ENCODE measurements at regions not wholly inside any gene's neighbourhood (a gene's known extent, or its start where the extent isn't known, plus 50 kb on each side); places are given as distances from the start of the nearest gene placed in this dataset.

DNA sequence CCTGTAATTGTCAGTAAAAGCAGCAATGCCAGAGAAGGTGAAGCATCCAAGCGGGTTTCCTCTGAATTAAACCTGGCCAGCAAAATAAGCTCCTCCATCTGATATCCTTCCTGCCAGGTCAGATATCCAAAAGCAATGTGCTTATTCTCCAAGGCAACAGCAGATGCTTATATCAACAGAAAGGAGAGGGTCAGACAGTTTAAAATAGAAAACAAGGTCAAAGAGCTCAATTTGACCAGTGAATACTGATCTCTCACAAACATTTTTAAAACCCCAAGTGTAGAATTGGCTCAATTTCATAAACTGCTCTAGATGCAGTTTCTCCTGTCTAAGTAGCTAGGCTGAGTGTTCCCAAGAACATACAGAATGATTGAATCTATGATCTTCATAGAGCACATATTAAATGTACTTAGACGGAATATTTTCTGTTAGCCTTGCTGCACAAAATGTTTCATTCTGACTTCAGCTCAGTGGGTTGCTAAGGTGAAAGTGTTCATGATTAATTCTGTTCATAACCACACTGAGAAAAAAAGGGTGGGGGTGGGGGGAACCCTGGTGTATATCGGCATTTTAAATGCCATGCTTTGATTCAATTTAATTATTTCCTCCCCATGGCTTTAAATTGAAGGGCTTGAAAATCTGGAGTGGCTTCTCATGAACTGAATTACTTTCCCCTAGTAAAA, 174.2 kb upstream of the ARHGAP20 start:
- Histone ChIP-seq H3K9me3 (ENCODE audit: control insufficient read depth, insufficient read depth, low read depth, low read length) (no peaks in the 10 kb centered on the region), H3K4me1 (ENCODE audit: control insufficient read depth, insufficient read depth, low read length) (no peaks in the 10 kb centered on the region), H3K27ac (ENCODE audit: extremely low read depth, low read depth, low read length) (no peak overlapping the region), H3K36me3 (ENCODE audit: control insufficient read depth in 2 of 2, insufficient read depth in 1 of 2, low read length in 2 of 2) (no peaks in the 10 kb centered on the region), H3K4me3 (ENCODE audit: low read depth, low read length) (no peak overlapping the region)
- TF ChIP-seq MZF1 (tag by site-specific recombination; IDR thresholded peaks at IDR 0.05; ENCODE audit: borderline replicate concordance) = no peak
- POLR2A ChIA-PET = no interaction called here
- CTCF ChIA-PET = interaction anchor here (0.6 kb wide), 1 partner anchor 49 kb away, joined by 3 read pairs; no protein-coding TSS in a partner anchor

DNA sequence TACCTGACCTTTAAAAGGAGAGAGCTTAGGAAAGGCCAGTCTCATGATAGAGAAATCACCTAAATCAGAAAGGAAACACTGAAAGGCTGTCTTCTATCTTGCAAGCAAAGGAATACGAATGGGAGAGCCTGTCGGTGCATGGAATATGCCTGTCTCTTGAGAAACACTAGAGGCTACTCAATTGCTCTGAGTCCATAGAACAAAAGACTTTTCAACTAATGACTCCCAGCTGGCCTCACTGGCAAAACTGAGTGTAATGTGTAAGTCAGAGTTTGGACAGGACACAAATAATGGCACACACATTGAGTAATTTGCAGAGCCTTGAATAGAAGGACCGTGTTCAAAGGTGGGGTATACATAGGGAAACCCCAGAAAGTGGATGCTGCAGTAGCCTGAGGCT, 171.0 kb upstream of the ARHGAP20 start:
- CTCF ChIA-PET = no interaction called here

GRCh38 chr11:110878513-110878912, 166.3 kb upstream of the ARHGAP20 start:
- ChIA-PET POLR2A (no interaction called here), CTCF (no interaction called here)
- no peaks in the 10 kb centered on the region for H3K36me3 ChIP-seq (ENCODE audit: control insufficient read depth in 2 of 2, insufficient read depth in 1 of 2, low read length in 2 of 2)
- H3K4me3 ChIP-seq (ENCODE audit: low read depth, low read length) = no peak overlapping the region
- H3K4me1 ChIP-seq (ENCODE audit: control insufficient read depth, insufficient read depth, low read length) = no peaks in the 10 kb centered on the region
- H3K27ac ChIP-seq (ENCODE audit: extremely low read depth, low read depth, low read length) = no peak overlapping the region
- no peaks in the 10 kb centered on the region for H3K9me3 ChIP-seq (ENCODE audit: control insufficient read depth, insufficient read depth, low read depth, low read length)
- no peak for TF ChIP-seq ZNF404 (tag by site-specific recombination; IDR thresholded peaks at IDR 0.05)
- no peak for TF ChIP-seq ZNF76 (tag by site-specific recombination; IDR thresholded peaks at IDR 0.05; ENCODE audit: borderline replicate concordance, low read depth)
- no peak for TF ChIP-seq ZNF211 (tag by site-specific recombination; IDR thresholded peaks at IDR 0.05; ENCODE audit: low read depth)
- no peak for TF ChIP-seq ZNF324 (tag by site-specific recombination; IDR thresholded peaks at IDR 0.05)
- TF ChIP-seq ZSCAN23 (tag by site-specific recombination; IDR thresholded peaks at IDR 0.05) = no peak
- TF ChIP-seq OVOL3 (tag by site-specific recombination; IDR thresholded peaks at IDR 0.05) = no peak
- no peak for TF ChIP-seq SCRT2 (tag by site-specific recombination; IDR thresholded peaks at IDR 0.05)
- TF ChIP-seq SCRT1 (tag by site-specific recombination; IDR thresholded peaks at IDR 0.05; ENCODE audit: borderline replicate concordance) = no peak
- TF ChIP-seq ZFP69B (tag by site-specific recombination; IDR thresholded peaks at IDR 0.05) = no peak
- no peak for TF ChIP-seq SP2 (tag by site-specific recombination; IDR thresholded peaks at IDR 0.05)
- TF ChIP-seq ZNF624 (tag by site-specific recombination; IDR thresholded peaks at IDR 0.05) = no peak
- no peak for TF ChIP-seq ZNF10 (tag by site-specific recombination; IDR thresholded peaks at IDR 0.05)
- no peak for TF ChIP-seq ZNF202 (tag by site-specific recombination; IDR thresholded peaks at IDR 0.05; ENCODE audit: borderline replicate concordance)
- TF ChIP-seq ZNF792 (tag by site-specific recombination; IDR thresholded peaks at IDR 0.05) = no peak
- TF ChIP-seq, protein P1, sequence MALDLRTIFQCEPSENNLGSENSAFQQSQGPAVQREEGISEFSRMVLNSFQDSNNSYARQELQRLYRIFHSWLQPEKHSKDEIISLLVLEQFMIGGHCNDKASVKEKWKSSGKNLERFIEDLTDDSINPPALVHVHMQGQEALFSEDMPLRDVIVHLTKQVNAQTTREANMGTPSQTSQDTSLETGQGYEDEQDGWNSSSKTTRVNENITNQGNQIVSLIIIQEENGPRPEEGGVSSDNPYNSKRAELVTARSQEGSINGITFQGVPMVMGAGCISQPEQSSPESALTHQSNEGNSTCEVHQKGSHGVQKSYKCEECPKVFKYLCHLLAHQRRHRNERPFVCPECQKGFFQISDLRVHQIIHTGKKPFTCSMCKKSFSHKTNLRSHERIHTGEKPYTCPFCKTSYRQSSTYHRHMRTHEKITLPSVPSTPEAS (tag by site-specific recombination; IDR thresholded peaks at IDR 0.05) = no peak
- TF ChIP-seq BCL6B (tag by site-specific recombination; IDR thresholded peaks at IDR 0.05) = no peak
- no peak for TF ChIP-seq ZNF558 (tag by site-specific recombination; IDR thresholded peaks at IDR 0.05)
- no peak for TF ChIP-seq ZNF791 (tag by site-specific recombination; IDR thresholded peaks at IDR 0.05)

More for the DNA sequence above, 171.0 kb upstream of the ARHGAP20 start:
- Histone ChIP-seq H3K4me3 (ENCODE audit: low read depth, low read length) (no peak overlapping the region), H3K9me3 (ENCODE audit: control insufficient read depth, insufficient read depth, low read depth, low read length) (no peaks in the 10 kb centered on the region), H3K27ac (ENCODE audit: extremely low read depth, low read depth, low read length) (no peak overlapping the region), H3K4me1 (ENCODE audit: control insufficient read depth, insufficient read depth, low read length) (no peaks in the 10 kb centered on the region), H3K36me3 (ENCODE audit: control insufficient read depth in 2 of 2, insufficient read depth in 1 of 2, low read length in 2 of 2) (no peaks in the 10 kb centered on the region)
- TF ChIP-seq SCRT2 (tag by site-specific recombination; IDR thresholded peaks at IDR 0.05) = no peak
- TF ChIP-seq, protein P2, sequence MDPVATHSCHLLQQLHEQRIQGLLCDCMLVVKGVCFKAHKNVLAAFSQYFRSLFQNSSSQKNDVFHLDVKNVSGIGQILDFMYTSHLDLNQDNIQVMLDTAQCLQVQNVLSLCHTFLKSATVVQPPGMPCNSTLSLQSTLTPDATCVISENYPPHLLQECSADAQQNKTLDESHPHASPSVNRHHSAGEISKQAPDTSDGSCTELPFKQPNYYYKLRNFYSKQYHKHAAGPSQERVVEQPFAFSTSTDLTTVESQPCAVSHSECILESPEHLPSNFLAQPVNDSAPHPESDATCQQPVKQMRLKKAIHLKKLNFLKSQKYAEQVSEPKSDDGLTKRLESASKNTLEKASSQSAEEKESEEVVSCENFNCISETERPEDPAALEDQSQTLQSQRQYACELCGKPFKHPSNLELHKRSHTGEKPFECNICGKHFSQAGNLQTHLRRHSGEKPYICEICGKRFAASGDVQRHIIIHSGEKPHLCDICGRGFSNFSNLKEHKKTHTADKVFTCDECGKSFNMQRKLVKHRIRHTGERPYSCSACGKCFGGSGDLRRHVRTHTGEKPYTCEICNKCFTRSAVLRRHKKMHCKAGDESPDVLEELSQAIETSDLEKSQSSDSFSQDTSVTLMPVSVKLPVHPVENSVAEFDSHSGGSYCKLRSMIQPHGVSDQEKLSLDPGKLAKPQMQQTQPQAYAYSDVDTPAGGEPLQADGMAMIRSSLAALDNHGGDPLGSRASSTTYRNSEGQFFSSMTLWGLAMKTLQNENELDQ (tag by site-specific recombination; IDR thresholded peaks at IDR 0.05; ENCODE audit: low read depth) = no peak
- no peak for TF ChIP-seq BCL11B (tag by site-specific recombination; IDR thresholded peaks at IDR 0.05; ENCODE audit: low read depth)
- no peak for TF ChIP-seq ZBTB21 (tag by site-specific recombination; IDR thresholded peaks at IDR 0.05)
- TF ChIP-seq, protein P3, sequence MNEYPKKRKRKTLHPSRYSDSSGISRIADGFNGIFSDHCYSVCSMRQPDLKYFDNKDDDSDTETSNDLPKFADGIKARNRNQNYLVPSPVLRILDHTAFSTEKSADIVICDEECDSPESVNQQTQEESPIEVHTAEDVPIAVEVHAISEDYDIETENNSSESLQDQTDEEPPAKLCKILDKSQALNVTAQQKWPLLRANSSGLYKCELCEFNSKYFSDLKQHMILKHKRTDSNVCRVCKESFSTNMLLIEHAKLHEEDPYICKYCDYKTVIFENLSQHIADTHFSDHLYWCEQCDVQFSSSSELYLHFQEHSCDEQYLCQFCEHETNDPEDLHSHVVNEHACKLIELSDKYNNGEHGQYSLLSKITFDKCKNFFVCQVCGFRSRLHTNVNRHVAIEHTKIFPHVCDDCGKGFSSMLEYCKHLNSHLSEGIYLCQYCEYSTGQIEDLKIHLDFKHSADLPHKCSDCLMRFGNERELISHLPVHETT (tag by site-specific recombination; IDR thresholded peaks at IDR 0.05) = no peak
- no peak for TF ChIP-seq ZBTB17 (tag by site-specific recombination; IDR thresholded peaks at IDR 0.05)
- no peak for TF ChIP-seq ZNF488 (tag by site-specific recombination; IDR thresholded peaks at IDR 0.05)
- POLR2A ChIA-PET = no interaction called here
